ENCODE measurements at regions not wholly inside any gene's neighbourhood (a gene's known extent, or its start where the extent isn't known, plus 50 kb on each side); places are given as distances from the start of the nearest gene placed in this dataset.

GRCh38 chr11:127490896-127491295 lies 490.3 kb upstream of the KIRREL3 start:
- no peak overlapping the region for H2AFZ ChIP-seq (ENCODE audit: low read depth, low read length)

GRCh38 chr11:127485541-127485940 lies 485.0 kb upstream of the KIRREL3 start:
- H3K9me3 ChIP-seq (ENCODE audit: control insufficient read depth, low read length) = peaks cover 9% of the 10 kb centered on the region
- H3K4ac ChIP-seq (ENCODE audit: low read depth in 1 of 2, low read length in 2 of 2) = no peak overlapping the region
- H3K9ac ChIP-seq (ENCODE audit: low read length) = no peak overlapping the region
- no peak overlapping the region for H4K8ac ChIP-seq (ENCODE audit: low read length)
- H3K14ac ChIP-seq (ENCODE audit: low read length in 2 of 2) = no peak overlapping the region
- no peaks in the 10 kb centered on the region for H3K36me3 ChIP-seq (ENCODE audit: control insufficient read depth in 1 of 2, insufficient read depth in 2 of 2, low read depth in 1 of 2, low read length in 2 of 2)
- no peak overlapping the region for H3K4me3 ChIP-seq (ENCODE audit: insufficient read depth in 1 of 2, low read depth in 1 of 2, low read length in 2 of 2)
- no peaks in the 10 kb centered on the region for H3K4me1 ChIP-seq (ENCODE audit: control insufficient read depth, insufficient read depth, low read depth, low read length)
- no peak overlapping the region for H2BK120ac ChIP-seq (ENCODE audit: low read depth, low read length)
- H2BK12ac ChIP-seq (ENCODE audit: low read length in 2 of 2) = no peak overlapping the region
- H3K4me2 ChIP-seq (ENCODE audit: low read length, poor library complexity, severe bottlenecking) = no peak overlapping the region
- H3K79me1 ChIP-seq (replicated peaks; ENCODE audit: low read length, poor library complexity, severe bottlenecking) = no peaks in the 10 kb centered on the region
- no peak overlapping the region for H3K18ac ChIP-seq (ENCODE audit: low read depth in 1 of 2, low read length in 2 of 2)
- H4K91ac ChIP-seq (ENCODE audit: low read length) = no peak overlapping the region
- no CpG with 5 or more reads among the region's 2 CpGs for WGBS
- H2AFZ ChIP-seq (ENCODE audit: low read depth, low read length) = no peak overlapping the region
- H2BK15ac ChIP-seq (ENCODE audit: low read depth, poor library complexity, severe bottlenecking) = no peak overlapping the region
- no peak overlapping the region for H3K23ac ChIP-seq (ENCODE audit: low read length in 2 of 2)
- no peak overlapping the region for H2BK5ac ChIP-seq (ENCODE audit: low read depth, low read length, poor library complexity, severe bottlenecking)
- no peak overlapping the region for H2AK5ac ChIP-seq (ENCODE audit: low read length, severe bottlenecking)
- no peaks in the 10 kb centered on the region for H3K27me3 ChIP-seq (ENCODE audit: control insufficient read depth in 1 of 2, insufficient read depth in 1 of 2, low read length in 2 of 2)
- no peak overlapping the region for H3K27ac ChIP-seq (ENCODE audit: low read length, poor library complexity, severe bottlenecking)
- DNase-seq = peak; percentile 29

More at GRCh38 chr11:127490896-127491295, 490.3 kb upstream of the KIRREL3 start:
- H3K23ac ChIP-seq (ENCODE audit: low read length in 2 of 2) = no peak overlapping the region
- H3K36me3 ChIP-seq (ENCODE audit: control insufficient read depth in 1 of 2, insufficient read depth in 2 of 2, low read depth in 1 of 2, low read length in 2 of 2) = no peaks in the 10 kb centered on the region
- no peak overlapping the region for H2BK120ac ChIP-seq (ENCODE audit: low read depth, low read length)
- DNase-seq = no peak
- no peak overlapping the region for H2BK12ac ChIP-seq (ENCODE audit: low read length in 2 of 2)
- H3K4me2 ChIP-seq (ENCODE audit: low read length, poor library complexity, severe bottlenecking) = no peak overlapping the region
- H4K8ac ChIP-seq (ENCODE audit: low read length) = no peak overlapping the region
- H3K27me3 ChIP-seq (ENCODE audit: control insufficient read depth in 1 of 2, insufficient read depth in 1 of 2, low read length in 2 of 2) = no peaks in the 10 kb centered on the region
- no peak overlapping the region for H3K14ac ChIP-seq (ENCODE audit: low read length in 2 of 2)
- H2AK5ac ChIP-seq (ENCODE audit: low read length, severe bottlenecking) = no peak overlapping the region
- 85% methylated on average over 2 of the region's 2 CpGs for WGBS
- peaks cover 30% of the 10 kb centered on the region for H3K9me3 ChIP-seq (ENCODE audit: control insufficient read depth, low read length)
- no peak overlapping the region for H2BK15ac ChIP-seq (ENCODE audit: low read depth, poor library complexity, severe bottlenecking)
- no peak overlapping the region for H3K4me3 ChIP-seq (ENCODE audit: insufficient read depth in 1 of 2, low read depth in 1 of 2, low read length in 2 of 2)
- no peak overlapping the region for H3K27ac ChIP-seq (ENCODE audit: low read length, poor library complexity, severe bottlenecking)
- H3K18ac ChIP-seq (ENCODE audit: low read depth in 1 of 2, low read length in 2 of 2) = no peak overlapping the region
- no peaks in the 10 kb centered on the region for H3K4me1 ChIP-seq (ENCODE audit: control insufficient read depth, insufficient read depth, low read depth, low read length)
- no peak overlapping the region for H4K91ac ChIP-seq (ENCODE audit: low read length)
- no peak overlapping the region for H2BK5ac ChIP-seq (ENCODE audit: low read depth, low read length, poor library complexity, severe bottlenecking)
- no peak overlapping the region for H3K9ac ChIP-seq (ENCODE audit: low read length)
- no peak overlapping the region for H3K4ac ChIP-seq (ENCODE audit: low read depth in 1 of 2, low read length in 2 of 2)
- H3K79me1 ChIP-seq (replicated peaks; ENCODE audit: low read length, poor library complexity, severe bottlenecking) = no peaks in the 10 kb centered on the region

- Histone ChIP-seq H3K27me3 (ENCODE audit: control insufficient read depth in 1 of 2, insufficient read depth in 1 of 2, low read length in 2 of 2) (no peaks in the 10 kb centered on the region), H3K4ac (ENCODE audit: low read depth in 1 of 2, low read length in 2 of 2) (no peak overlapping the region), H3K9ac (ENCODE audit: low read length) (no peak overlapping the region), H3K9me3 (ENCODE audit: control insufficient read depth, low read length) (no peaks in the 10 kb centered on the region), H2BK15ac (ENCODE audit: low read depth, poor library complexity, severe bottlenecking) (no peak overlapping the region), H3K27ac (ENCODE audit: low read length, poor library complexity, severe bottlenecking) (no peak overlapping the region), H4K8ac (ENCODE audit: low read length) (no peak overlapping the region), H2AK5ac (ENCODE audit: low read length, severe bottlenecking) (no peak overlapping the region), H3K79me1 (replicated peaks; ENCODE audit: low read length, poor library complexity, severe bottlenecking) (no peaks in the 10 kb centered on the region), H2BK12ac (ENCODE audit: low read length in 2 of 2) (no peak overlapping the region), H3K4me3 (ENCODE audit: insufficient read depth in 1 of 2, low read depth in 1 of 2, low read length in 2 of 2) (no peak overlapping the region), H4K91ac (ENCODE audit: low read length) (no peak overlapping the region), H3K23ac (ENCODE audit: low read length in 2 of 2) (no peak overlapping the region), H3K36me3 (ENCODE audit: control insufficient read depth in 1 of 2, insufficient read depth in 2 of 2, low read depth in 1 of 2, low read length in 2 of 2) (no peaks in the 10 kb centered on the region), H2BK120ac (ENCODE audit: low read depth, low read length) (no peak overlapping the region), H3K4me1 (ENCODE audit: control insufficient read depth, insufficient read depth, low read depth, low read length) (no peaks in the 10 kb centered on the region), H3K4me2 (ENCODE audit: low read length, poor library complexity, severe bottlenecking) (no peak overlapping the region), H2BK5ac (ENCODE audit: low read depth, low read length, poor library complexity, severe bottlenecking) (no peak overlapping the region), H3K18ac (ENCODE audit: low read depth in 1 of 2, low read length in 2 of 2) (no peak overlapping the region), H3K14ac (ENCODE audit: low read length in 2 of 2) (no peak overlapping the region), H2AFZ (ENCODE audit: low read depth, low read length) (no peak overlapping the region)
- 86% methylated on average over 1 of the region's 1 CpG for WGBS
- DNase-seq = no peak
Measured at GRCh38 chr11:127481391-127481790, 480.8 kb upstream of the KIRREL3 start.

GRCh38 chr11:127478826-127479225 lies 478.3 kb upstream of the KIRREL3 start:
- no peak for DNase-seq
- WGBS = no CpG with 5 or more reads among the region's 2 CpGs

More at GRCh38 chr11:127478826-127479225, 478.3 kb upstream of the KIRREL3 start:
- Histone ChIP-seq H3K9ac (ENCODE audit: low read length) (no peak overlapping the region), H3K4ac (ENCODE audit: low read depth in 1 of 2, low read length in 2 of 2) (no peak overlapping the region), H3K27me3 (ENCODE audit: control insufficient read depth in 1 of 2, insufficient read depth in 1 of 2, low read length in 2 of 2) (no peaks in the 10 kb centered on the region), H3K27ac (ENCODE audit: low read length, poor library complexity, severe bottlenecking) (no peak overlapping the region), H2AK5ac (ENCODE audit: low read length, severe bottlenecking) (no peak overlapping the region), H3K14ac (ENCODE audit: low read length in 2 of 2) (no peak overlapping the region), H3K9me3 (ENCODE audit: control insufficient read depth, low read length) (no peaks in the 10 kb centered on the region), H3K36me3 (ENCODE audit: control insufficient read depth in 1 of 2, insufficient read depth in 2 of 2, low read depth in 1 of 2, low read length in 2 of 2) (no peaks in the 10 kb centered on the region), H2BK5ac (ENCODE audit: low read depth, low read length, poor library complexity, severe bottlenecking) (no peak overlapping the region), H3K79me1 (replicated peaks; ENCODE audit: low read length, poor library complexity, severe bottlenecking) (no peaks in the 10 kb centered on the region), H3K4me1 (ENCODE audit: control insufficient read depth, insufficient read depth, low read depth, low read length) (no peaks in the 10 kb centered on the region), H3K18ac (ENCODE audit: low read depth in 1 of 2, low read length in 2 of 2) (no peak overlapping the region), H3K4me2 (ENCODE audit: low read length, poor library complexity, severe bottlenecking) (no peak overlapping the region), H3K4me3 (ENCODE audit: insufficient read depth in 1 of 2, low read depth in 1 of 2, low read length in 2 of 2) (no peak overlapping the region), H4K8ac (ENCODE audit: low read length) (no peak overlapping the region), H2BK12ac (ENCODE audit: low read length in 2 of 2) (no peak overlapping the region), H3K23ac (ENCODE audit: low read length in 2 of 2) (no peak overlapping the region), H2BK15ac (ENCODE audit: low read depth, poor library complexity, severe bottlenecking) (no peak overlapping the region), H2BK120ac (ENCODE audit: low read depth, low read length) (no peak overlapping the region), H2AFZ (ENCODE audit: low read depth, low read length) (no peak overlapping the region), H4K91ac (ENCODE audit: low read length) (no peak overlapping the region)

Data from mesenchymal stem cell (in vitro differentiated cells and primary cell).